ENCODE measurements at regions not wholly inside any gene's neighbourhood (a gene's known extent, or its start where the extent isn't known, plus 50 kb on each side); places are given as distances from the start of the nearest gene placed in this dataset.

DNA sequence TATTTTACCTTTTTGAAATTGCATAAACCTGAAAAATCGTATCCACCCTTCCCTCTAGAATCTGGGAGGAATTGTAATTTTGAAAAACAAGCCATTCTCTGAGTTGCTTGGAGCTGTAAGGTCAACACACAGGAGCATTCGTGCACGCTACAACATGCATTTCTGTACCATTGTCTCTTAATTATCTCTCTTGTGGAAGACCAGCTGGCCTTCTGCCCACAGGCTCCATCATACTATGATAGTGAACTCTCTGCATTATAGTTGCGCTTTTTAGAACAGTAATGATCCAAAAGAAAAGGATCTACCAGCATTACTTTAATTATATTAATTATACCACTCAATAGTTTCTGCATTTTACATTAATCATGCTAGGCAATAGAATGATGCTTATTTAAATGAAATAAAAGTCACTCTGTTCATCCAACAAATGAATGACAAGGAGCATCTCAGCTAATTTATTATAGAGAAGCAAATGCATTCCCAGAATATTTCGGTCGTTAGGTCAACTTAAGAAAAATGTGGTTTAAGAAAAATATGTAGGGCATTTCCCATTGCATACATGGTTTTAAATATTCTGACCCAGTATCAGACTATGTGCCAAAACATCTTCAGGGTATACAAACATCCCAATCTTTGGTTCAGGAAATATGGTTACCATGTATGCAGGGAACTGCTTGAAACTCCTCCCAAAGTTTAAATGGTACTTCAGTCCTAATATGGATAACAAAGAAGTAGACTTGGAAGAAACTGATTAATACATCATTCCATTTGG lies 263.5 kb downstream of the TFAP2A start:
- TF ChIP-seq, protein P1, sequence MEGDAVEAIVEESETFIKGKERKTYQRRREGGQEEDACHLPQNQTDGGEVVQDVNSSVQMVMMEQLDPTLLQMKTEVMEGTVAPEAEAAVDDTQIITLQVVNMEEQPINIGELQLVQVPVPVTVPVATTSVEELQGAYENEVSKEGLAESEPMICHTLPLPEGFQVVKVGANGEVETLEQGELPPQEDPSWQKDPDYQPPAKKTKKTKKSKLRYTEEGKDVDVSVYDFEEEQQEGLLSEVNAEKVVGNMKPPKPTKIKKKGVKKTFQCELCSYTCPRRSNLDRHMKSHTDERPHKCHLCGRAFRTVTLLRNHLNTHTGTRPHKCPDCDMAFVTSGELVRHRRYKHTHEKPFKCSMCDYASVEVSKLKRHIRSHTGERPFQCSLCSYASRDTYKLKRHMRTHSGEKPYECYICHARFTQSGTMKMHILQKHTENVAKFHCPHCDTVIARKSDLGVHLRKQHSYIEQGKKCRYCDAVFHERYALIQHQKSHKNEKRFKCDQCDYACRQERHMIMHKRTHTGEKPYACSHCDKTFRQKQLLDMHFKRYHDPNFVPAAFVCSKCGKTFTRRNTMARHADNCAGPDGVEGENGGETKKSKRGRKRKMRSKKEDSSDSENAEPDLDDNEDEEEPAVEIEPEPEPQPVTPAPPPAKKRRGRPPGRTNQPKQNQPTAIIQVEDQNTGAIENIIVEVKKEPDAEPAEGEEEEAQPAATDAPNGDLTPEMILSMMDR (IDR thresholded peaks at IDR 0.05; ENCODE audit: extremely low read depth in 1 of 2, insufficient read depth in 1 of 2, low read depth in 1 of 2, low read length in 2 of 2) = no peak
- TF ChIP-seq, protein P2, sequence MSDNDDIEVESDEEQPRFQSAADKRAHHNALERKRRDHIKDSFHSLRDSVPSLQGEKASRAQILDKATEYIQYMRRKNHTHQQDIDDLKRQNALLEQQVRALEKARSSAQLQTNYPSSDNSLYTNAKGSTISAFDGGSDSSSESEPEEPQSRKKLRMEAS (IDR thresholded peaks at IDR 0.05; ENCODE audit: insufficient read depth, insufficient read length) = no peak
- TF ChIP-seq POLR2A (IDR thresholded peaks at IDR 0.05; ENCODE audit: low read depth, low read length) = no peak
